ENCODE measurements at regions not wholly inside any gene's neighbourhood (a gene's known extent, or its start where the extent isn't known, plus 50 kb on each side); places are given as distances from the start of the nearest gene placed in this dataset.

- H3K4me1 ChIP-seq: no peaks in the 10 kb centered on the region
- no peak for ATAC-seq
- TF ChIP-seq, protein P1, sequence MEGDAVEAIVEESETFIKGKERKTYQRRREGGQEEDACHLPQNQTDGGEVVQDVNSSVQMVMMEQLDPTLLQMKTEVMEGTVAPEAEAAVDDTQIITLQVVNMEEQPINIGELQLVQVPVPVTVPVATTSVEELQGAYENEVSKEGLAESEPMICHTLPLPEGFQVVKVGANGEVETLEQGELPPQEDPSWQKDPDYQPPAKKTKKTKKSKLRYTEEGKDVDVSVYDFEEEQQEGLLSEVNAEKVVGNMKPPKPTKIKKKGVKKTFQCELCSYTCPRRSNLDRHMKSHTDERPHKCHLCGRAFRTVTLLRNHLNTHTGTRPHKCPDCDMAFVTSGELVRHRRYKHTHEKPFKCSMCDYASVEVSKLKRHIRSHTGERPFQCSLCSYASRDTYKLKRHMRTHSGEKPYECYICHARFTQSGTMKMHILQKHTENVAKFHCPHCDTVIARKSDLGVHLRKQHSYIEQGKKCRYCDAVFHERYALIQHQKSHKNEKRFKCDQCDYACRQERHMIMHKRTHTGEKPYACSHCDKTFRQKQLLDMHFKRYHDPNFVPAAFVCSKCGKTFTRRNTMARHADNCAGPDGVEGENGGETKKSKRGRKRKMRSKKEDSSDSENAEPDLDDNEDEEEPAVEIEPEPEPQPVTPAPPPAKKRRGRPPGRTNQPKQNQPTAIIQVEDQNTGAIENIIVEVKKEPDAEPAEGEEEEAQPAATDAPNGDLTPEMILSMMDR (IDR thresholded peaks at IDR 0.05): no peak
- no peaks in the 10 kb centered on the region for H3K36me3 ChIP-seq
- intact Hi-C loops (cut with DNase I): no loop called here
- no peak overlapping the region for H3K4me3 ChIP-seq
- no peak for DNase-seq
- no peaks in the 10 kb centered on the region for H3K27me3 ChIP-seq
- no peaks in the 10 kb centered on the region for H3K9me3 ChIP-seq
- H3K27ac ChIP-seq: no peak overlapping the region
These were observed 161.6 kb upstream of the DMRTA1 start for GRCh38 chr9:22285066-22285465.

- TF ChIP-seq, protein P1 (IDR thresholded peaks at IDR 0.05): no peak
- no peaks in the 10 kb centered on the region for H3K27me3 ChIP-seq
- H3K9me3 ChIP-seq: no peaks in the 10 kb centered on the region
- intact Hi-C loops (cut with DNase I): no loop called here
- H3K4me1 ChIP-seq: no peaks in the 10 kb centered on the region
- ATAC-seq: no peak
- no peak for DNase-seq
- no peak overlapping the region for H3K4me3 ChIP-seq
- H3K27ac ChIP-seq: no peak overlapping the region
- H3K36me3 ChIP-seq: no peaks in the 10 kb centered on the region
These were observed 160.0 kb upstream of the DMRTA1 start for GRCh38 chr9:22286661-22287060.

DNA sequence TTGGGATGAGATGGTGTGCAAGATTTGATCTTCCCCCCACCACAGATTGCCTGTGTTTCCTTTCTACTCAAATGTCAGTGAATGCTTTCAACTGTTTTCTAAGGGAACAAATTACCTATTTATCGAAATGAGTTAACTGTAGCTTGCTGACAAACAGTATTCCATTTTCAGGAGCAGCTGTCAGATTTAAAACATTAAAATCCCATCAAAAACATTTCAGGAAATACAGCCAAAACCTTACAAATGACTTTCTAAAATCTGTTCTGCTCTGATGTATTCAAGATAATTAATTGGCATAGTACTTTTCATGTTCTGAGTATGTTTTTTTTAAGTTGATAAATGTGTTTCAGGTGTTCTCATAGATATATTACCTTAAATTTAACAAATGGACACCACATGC, 158.0 kb upstream of the DMRTA1 start:
- TF ChIP-seq, protein P1 (IDR thresholded peaks at IDR 0.05): no peak
- Histone ChIP-seq H3K9me3 (no peaks in the 10 kb centered on the region), H3K27ac (no peak overlapping the region), H3K36me3 (no peaks in the 10 kb centered on the region), H3K27me3 (no peaks in the 10 kb centered on the region), H3K4me3 (no peak overlapping the region), H3K4me1 (no peaks in the 10 kb centered on the region)
- ATAC-seq (no peak), DNase-seq (no peak)
- intact Hi-C loops (cut with DNase I): no loop called here

GRCh38 chr9:22307013-22307711, 139.5 kb upstream of the DMRTA1 start:
- TF ChIP-seq, protein P1 (IDR thresholded peaks at IDR 0.05): peak in 1 of 2 donors; percentile 57
- Histone ChIP-seq H3K36me3 (no peaks in the 10 kb centered on the region), H3K4me3 (no peak overlapping the region), H3K27ac (no peak overlapping the region), H3K27me3 (no peaks in the 10 kb centered on the region), H3K4me1 (no peaks in the 10 kb centered on the region), H3K9me3 (no peaks in the 10 kb centered on the region)
- peak in 2 of 4 donors; percentile 4 to 42 for DNase-seq
- peak; percentile 74 for ATAC-seq
- intact Hi-C loops (cut with DNase I): no loop called here

DNA sequence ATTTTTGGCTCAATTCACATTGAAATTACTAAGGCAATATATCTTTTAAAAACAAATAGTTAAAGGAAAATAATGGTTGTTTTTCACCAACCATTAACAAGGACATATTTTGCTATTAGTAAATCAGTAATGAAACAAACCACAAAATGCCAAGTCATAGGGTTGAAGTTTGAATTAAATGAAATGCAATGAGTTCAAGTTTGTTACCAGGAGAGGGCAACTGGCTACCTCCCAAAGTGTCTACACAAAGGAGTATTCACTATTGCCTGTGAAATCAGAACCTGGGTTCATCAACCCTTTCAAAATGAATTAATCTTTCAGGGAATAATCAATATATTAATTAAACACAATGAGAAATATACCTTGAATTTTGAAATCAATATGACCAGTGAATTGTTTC, 138.4 kb upstream of the DMRTA1 start:
- Histone ChIP-seq H3K9me3 (no peaks in the 10 kb centered on the region), H3K4me1 (no peaks in the 10 kb centered on the region), H3K27ac (no peak overlapping the region), H3K27me3 (no peaks in the 10 kb centered on the region), H3K4me3 (no peak overlapping the region), H3K36me3 (no peaks in the 10 kb centered on the region)
- ATAC-seq (no peak), DNase-seq (no peak)
- intact Hi-C loops (cut with DNase I): no loop called here
- TF ChIP-seq, protein P1 (IDR thresholded peaks at IDR 0.05): no peak
